Neuronal stem cell (in vitro differentiated cells): ENCODE measurements at regions not wholly inside any gene's neighbourhood (a gene's known extent, or its start where the extent isn't known, plus 50 kb on each side); places are given as distances from the start of the nearest gene placed in this dataset.

Experiments
- DNase-seq: peaks from one replicate; pipeline ENCODE4 v3.0.0-alpha.2; 2013; ENCODE audit warnings: low spot score
- H2AFZ ChIP-seq: one replicate; pipeline ENCODE4 v1.6.1; 2013; ENCODE audit warnings: mild to moderate bottlenecking, low read length, inconsistent platforms
- H2AK5ac ChIP-seq: 2 replicates; pipeline ENCODE4 v1.6.1; 2013; ENCODE audit warnings: low read depth, mild to moderate bottlenecking, inconsistent platforms, low read length, moderate library complexity, mixed read lengths
- H2BK120ac ChIP-seq: 2 replicates; pipeline ENCODE4 v1.6.1; 2013; ENCODE audit warnings: low read depth, mild to moderate bottlenecking, inconsistent platforms, low read length, moderate library complexity, mixed read lengths
- H2BK12ac ChIP-seq: one replicate; pipeline ENCODE4 v1.6.1; 2013; ENCODE audit warnings: low read length, inconsistent platforms
- H2BK15ac ChIP-seq: 2 replicates; pipeline ENCODE4 v1.6.1; 2013; ENCODE audit warnings: mild to moderate bottlenecking, low read length, inconsistent platforms, mixed read lengths
- H2BK5ac ChIP-seq: one replicate; pipeline ENCODE4 v1.6.1; 2013; ENCODE audit warnings: inconsistent platforms, mild to moderate bottlenecking, low read length, moderate library complexity
- H3K14ac ChIP-seq: one replicate; pipeline ENCODE4 v1.6.1; 2013; ENCODE audit warnings: low read length, inconsistent platforms
- H3K18ac ChIP-seq: 2 replicates; pipeline ENCODE4 v1.6.1; 2013; ENCODE audit warnings: low read length, inconsistent platforms
- H3K23ac ChIP-seq: 2 replicates; pipeline ENCODE4 v1.6.1; 2013; ENCODE audit warnings: low read depth, mild to moderate bottlenecking, mixed read lengths, low read length, inconsistent platforms; ENCODE audit not compliant: poor library complexity
- H3K27ac ChIP-seq: replicated peaks from 3 replicates; pipeline ENCODE4 v1.5.1; 2013; ENCODE audit warnings: low read length, inconsistent platforms
- H3K27me3 ChIP-seq, 3 experiments: 2 replicates each; pipeline ENCODE4 v1.6.1; 2013; ENCODE audit warnings: low read length in 3 of 3, mild to moderate bottlenecking in 2 of 3, inconsistent platforms in 1 of 3, low read depth in 1 of 3, mixed read lengths in 1 of 3, moderate library complexity in 1 of 3; ENCODE audit not compliant: control insufficient read depth in 3 of 3, insufficient read depth in 3 of 3
- H3K36me3 ChIP-seq, 2 donors: replicated peaks in 1 of 2; 2 replicates each; pipeline ENCODE4 v1.6.1; 2013; ENCODE audit warnings: low read length in 2 of 2; ENCODE audit not compliant: control insufficient read depth in 2 of 2, insufficient read depth in 2 of 2
- H3K4ac ChIP-seq: 2 replicates; pipeline ENCODE4 v1.6.1; 2013; ENCODE audit warnings: inconsistent platforms, mild to moderate bottlenecking, low read length, moderate library complexity
- H3K4me1 ChIP-seq, 2 donors: 1 replicate in 1 of 2; 2 replicates in 1 of 2; pipeline ENCODE4 v1.6.1; 2013; ENCODE audit warnings: low read length in 2 of 2, low read depth in 1 of 2; ENCODE audit not compliant: control insufficient read depth in 2 of 2, insufficient read depth in 1 of 2
- H3K4me2 ChIP-seq: one replicate; pipeline ENCODE4 v1.6.1; 2013; ENCODE audit warnings: mild to moderate bottlenecking, low read length, inconsistent platforms; ENCODE audit not compliant: insufficient read depth, poor library complexity, severe bottlenecking
- H3K4me3 ChIP-seq, 2 donors: 2 replicates each; pipeline ENCODE4 v1.5.1; 2013; ENCODE audit warnings: low read length in 2 of 2, mild to moderate bottlenecking in 2 of 2, inconsistent platforms in 1 of 2, moderate library complexity in 1 of 2
- H3K79me1 ChIP-seq: one replicate; pipeline ENCODE4 v1.6.1; 2013; ENCODE audit warnings: low read depth, mild to moderate bottlenecking, inconsistent platforms, low read length, moderate library complexity
- H3K9ac ChIP-seq: one replicate; pipeline ENCODE4 v1.6.1; 2013; ENCODE audit warnings: mild to moderate bottlenecking, low read depth, low read length, inconsistent platforms; ENCODE audit not compliant: poor library complexity
- H3K9me3 ChIP-seq, 2 donors: replicated peaks in 1 of 2; 2 replicates each; pipeline versions ENCODE3 to v1.6.1; 2013; ENCODE audit warnings: low read length in 2 of 2, mild to moderate bottlenecking in 2 of 2, inconsistent platforms in 1 of 2, low read depth in 1 of 2, mixed read lengths in 1 of 2, moderate library complexity in 1 of 2; ENCODE audit not compliant: control insufficient read depth in 2 of 2, insufficient read depth in 1 of 2
- H4K8ac ChIP-seq: one replicate; pipeline ENCODE4 v1.6.1; 2013; ENCODE audit warnings: low read depth, mild to moderate bottlenecking, inconsistent platforms, low read length, moderate library complexity
- H4K91ac ChIP-seq: one replicate; pipeline ENCODE4 v1.6.1; 2013; ENCODE audit warnings: low read length, low read depth, mild to moderate bottlenecking, inconsistent platforms; ENCODE audit not compliant: poor library complexity
- WGBS, 2 donors: extraction: QIAGEN DNeasy Blood & Tissue Kit; methylation state at CpG; one replicate each; pipeline ENCODE4 v1.1.7; 2013; ENCODE audit warnings: missing lambda C conversion rate in 2 of 2, mixed read lengths in 1 of 2; ENCODE audit not compliant: insufficient read length in 2 of 2, insufficient replicate concordance in 1 of 2; ENCODE audit errors: extremely low coverage in 2 of 2; 5-methylcytosine and 5-hydroxymethylcytosine counted together

DNA sequence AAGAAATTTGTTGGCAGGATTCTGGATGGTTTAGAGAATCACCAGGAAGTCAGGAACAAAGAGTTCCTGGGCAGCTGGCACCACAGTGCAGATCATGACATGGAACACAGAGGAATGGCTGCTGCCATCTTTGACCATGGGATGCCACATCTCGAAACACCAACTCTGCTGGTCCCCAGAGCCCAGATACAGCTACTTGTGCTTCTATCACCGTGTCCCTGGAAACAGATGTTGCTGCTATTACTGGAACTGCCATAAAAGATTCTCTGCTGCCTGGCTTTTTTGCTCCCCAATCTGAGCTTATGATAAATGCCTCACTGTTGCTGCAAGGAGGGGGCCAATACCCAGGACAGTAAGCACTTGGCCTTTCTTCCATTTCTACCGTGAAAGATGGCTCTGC lies 185.2 kb downstream of the CSNK2A3 start:
- peaks cover 0 to 4% (median 0%) of the 10 kb centered on the region in 3 experiments for H3K27me3 ChIP-seq
- H3K27ac ChIP-seq: no peak overlapping the region
- no peak overlapping the region for H3K14ac ChIP-seq
- no CpG with 5 or more reads among the region's 3 CpGs for WGBS, 2 donors
- H2AFZ ChIP-seq: no peak overlapping the region
- H3K4me3 ChIP-seq: no peak overlapping the region
- H3K4ac ChIP-seq: no peak overlapping the region
- no peaks in the 10 kb centered on the region for H3K4me1 ChIP-seq
- no peaks in the 10 kb centered on the region for H3K79me1 ChIP-seq
- no peak for DNase-seq
- H3K9ac ChIP-seq: no peak overlapping the region
- H3K23ac ChIP-seq: no peak overlapping the region
- no peak overlapping the region for H2BK5ac ChIP-seq
- H3K4me2 ChIP-seq: no peak overlapping the region
- no peak overlapping the region for H2BK12ac ChIP-seq
- no peak overlapping the region for H2BK15ac ChIP-seq
- H4K91ac ChIP-seq: no peak overlapping the region
- no peak overlapping the region for H2BK120ac ChIP-seq
- H4K8ac ChIP-seq: no peak overlapping the region
- H3K36me3 ChIP-seq: no peaks in the 10 kb centered on the region
- no peaks in the 10 kb centered on the region for H3K9me3 ChIP-seq
- H3K18ac ChIP-seq: no peak overlapping the region
- H2AK5ac ChIP-seq: no peak overlapping the region

DNA sequence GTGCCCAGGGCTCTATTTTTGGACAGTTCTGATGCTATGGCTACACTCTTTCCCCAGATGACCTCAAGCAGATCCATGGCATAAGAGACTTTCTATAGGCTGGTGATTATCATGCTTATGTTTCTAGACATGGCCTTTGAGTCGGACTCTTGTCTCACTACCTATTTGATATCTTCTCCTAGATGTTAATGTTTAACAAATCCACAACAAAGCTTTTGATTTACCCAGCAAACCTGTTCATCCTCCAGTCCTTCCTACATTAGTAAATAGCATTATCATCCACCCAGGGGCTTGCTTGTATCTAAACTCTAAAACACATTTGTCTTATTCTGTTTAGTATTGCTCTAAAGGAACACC lies 188.7 kb downstream of the CSNK2A3 start:
- Histone ChIP-seq H4K91ac (no peak overlapping the region), H3K9ac (no peak overlapping the region), H3K9me3 (no peaks in the 10 kb centered on the region), H3K14ac (no peak overlapping the region), H3K4me1 (no peaks in the 10 kb centered on the region), H2AFZ (no peak overlapping the region), H2AK5ac (no peak overlapping the region), H2BK5ac (no peak overlapping the region), H3K27me3 (peaks cover 0 to 4% (median 0%) of the 10 kb centered on the region in 3 experiments), H3K23ac (no peak overlapping the region), H3K36me3 (no peaks in the 10 kb centered on the region), H4K8ac (no peak overlapping the region), H2BK15ac (no peak overlapping the region), H3K4me3 (no peak overlapping the region), H3K4ac (no peak overlapping the region), H3K18ac (no peak overlapping the region), H2BK12ac (no peak overlapping the region), H3K79me1 (no peaks in the 10 kb centered on the region), H2BK120ac (no peak overlapping the region), H3K27ac (no peak overlapping the region), H3K4me2 (no peak overlapping the region)
- DNase-seq: no peak
- WGBS, 2 donors: no CpG with 5 or more reads among the region's 1 CpG

DNA sequence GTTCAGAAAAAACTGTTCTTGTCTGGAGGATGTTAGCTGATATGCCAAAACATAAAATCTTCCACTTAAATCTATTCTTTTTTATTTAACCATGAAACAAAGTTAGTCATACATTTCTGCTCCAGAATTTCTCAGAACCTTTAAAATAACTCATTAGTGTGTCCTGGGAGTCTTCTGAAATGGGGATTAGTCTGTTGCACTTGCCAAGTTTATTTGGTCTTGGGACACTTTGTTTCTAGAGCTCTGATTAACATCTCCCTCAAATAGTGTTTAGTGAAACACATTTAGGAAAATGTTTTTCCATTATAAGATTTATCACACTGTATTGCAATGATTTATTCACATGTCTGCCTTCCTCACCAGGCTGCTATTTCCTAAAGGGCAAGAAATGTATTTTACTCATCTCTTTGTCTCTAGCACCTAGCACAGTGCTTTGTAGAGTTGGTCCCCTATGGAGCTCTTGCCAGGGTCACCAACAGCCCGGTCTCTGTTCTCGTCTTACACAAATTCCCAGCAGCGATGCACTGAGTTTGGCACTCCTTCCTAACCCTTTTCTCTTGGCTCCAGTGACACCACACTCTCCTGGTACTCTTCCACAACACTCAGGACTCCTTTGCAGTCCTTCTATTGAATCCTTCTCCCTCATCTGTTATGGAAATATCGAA lies 189.2 kb downstream of the CSNK2A3 start:
- Histone ChIP-seq H3K36me3 (no peaks in the 10 kb centered on the region), H3K14ac (no peak overlapping the region), H2BK12ac (no peak overlapping the region), H3K4me1 (no peaks in the 10 kb centered on the region), H3K4me3 (no peak overlapping the region), H3K4me2 (no peak overlapping the region), H4K91ac (no peak overlapping the region), H2AFZ (no peak overlapping the region), H2BK120ac (no peak overlapping the region), H3K9me3 (no peaks in the 10 kb centered on the region), H3K4ac (no peak overlapping the region), H3K27me3 (peaks cover 0 to 4% (median 0%) of the 10 kb centered on the region in 3 experiments), H2AK5ac (no peak overlapping the region), H3K79me1 (no peaks in the 10 kb centered on the region), H4K8ac (no peak overlapping the region), H3K9ac (no peak overlapping the region), H3K18ac (no peak overlapping the region), H3K27ac (no peak overlapping the region), H3K23ac (no peak overlapping the region), H2BK15ac (no peak overlapping the region), H2BK5ac (no peak overlapping the region)
- no CpG with 5 or more reads among the region's 4 CpGs for WGBS, 2 donors
- no peak for DNase-seq

DNA sequence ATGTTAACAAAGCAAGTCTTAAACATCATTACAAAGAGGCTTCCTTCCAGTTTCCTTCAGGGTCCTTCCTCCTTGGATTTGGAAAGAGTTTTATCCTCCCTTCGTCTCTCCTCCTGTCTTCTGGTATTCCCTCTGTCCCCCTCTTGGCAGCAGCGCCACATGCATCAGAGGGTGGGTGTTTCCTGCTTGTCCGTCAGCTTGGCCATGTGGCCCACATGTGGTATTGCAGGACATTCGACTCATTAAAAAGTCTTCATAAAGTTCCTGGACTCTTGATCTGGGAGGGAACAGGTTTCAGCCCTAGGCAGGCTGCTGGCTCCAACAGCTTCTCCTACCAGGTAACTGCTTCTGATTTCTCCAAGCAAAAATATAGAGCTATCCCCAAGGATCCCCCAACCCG lies 189.8 kb downstream of the CSNK2A3 start:
- H2BK5ac ChIP-seq: no peak overlapping the region
- no peak for DNase-seq
- H3K27me3 ChIP-seq: peaks cover 0 to 4% (median 0%) of the 10 kb centered on the region in 3 experiments
- no peak overlapping the region for H3K4me2 ChIP-seq
- H3K4me3 ChIP-seq: no peak overlapping the region
- no peak overlapping the region for H2BK15ac ChIP-seq
- H2BK120ac ChIP-seq: no peak overlapping the region
- no peak overlapping the region for H3K27ac ChIP-seq
- H2AK5ac ChIP-seq: no peak overlapping the region
- no peaks in the 10 kb centered on the region for H3K79me1 ChIP-seq
- H3K4ac ChIP-seq: no peak overlapping the region
- H3K36me3 ChIP-seq: no peaks in the 10 kb centered on the region
- no peak overlapping the region for H3K9ac ChIP-seq
- no peaks in the 10 kb centered on the region for H3K9me3 ChIP-seq
- H2AFZ ChIP-seq: no peak overlapping the region
- no peak overlapping the region for H2BK12ac ChIP-seq
- no peak overlapping the region for H3K23ac ChIP-seq
- WGBS, 2 donors: no CpG with 5 or more reads among the region's 5 CpGs
- no peaks in the 10 kb centered on the region for H3K4me1 ChIP-seq
- H4K91ac ChIP-seq: no peak overlapping the region
- no peak overlapping the region for H4K8ac ChIP-seq
- H3K14ac ChIP-seq: no peak overlapping the region
- H3K18ac ChIP-seq: no peak overlapping the region
